WERI-Rb-1 (cell line): ENCODE measurements at regions not wholly inside any gene's neighbourhood (a gene's known extent, or its start where the extent isn't known, plus 50 kb on each side); places are given as distances from the start of the nearest gene placed in this dataset.
"Not testable (repeated sequence)": the region's sequence is repeated elsewhere in the genome, so short reads cannot be mapped to it uniquely, and the experiment has no call there.

Source experiments
- DNase-seq: peaks from one replicate; pipeline ENCODE4 v3.0.0-alpha.2; 2020
- H3K27ac ChIP-seq: fragments of 250-450 bp; sonication (Bioruptor Pico); 2 replicates; pipeline ENCODE4 v1.5.1; 2020; ENCODE audit warnings: mild to moderate bottlenecking, moderate library complexity
- H3K27me3 ChIP-seq: fragments of 250-450 bp; sonication (Bioruptor Pico); 2 replicates; pipeline ENCODE4 v1.5.1; 2021; ENCODE audit warnings: mild to moderate bottlenecking, low read depth, moderate library complexity; ENCODE audit not compliant: insufficient read depth, severe bottlenecking
- H3K36me3 ChIP-seq: fragments of 250-450 bp; sonication (Bioruptor Pico); 2 replicates; pipeline ENCODE4 v1.5.1; 2020; ENCODE audit warnings: mild to moderate bottlenecking, moderate library complexity
- H3K4me3 ChIP-seq: 2 replicates; pipeline ENCODE4 v1.5.1; 2011; ENCODE audit warnings: low read depth, mild to moderate bottlenecking, control low read depth, low read length
- H3K9me3 ChIP-seq: fragments of 250-450 bp; sonication (Bioruptor Pico); 2 replicates; pipeline ENCODE4 v1.5.1; 2021; ENCODE audit warnings: mild to moderate bottlenecking, moderate library complexity; ENCODE audit not compliant: severe bottlenecking
- CTCF ChIP-seq: IDR thresholded peaks from 2 replicates; pipeline ENCODE4 v1.5.1; 2011; ENCODE audit warnings: low read depth, mild to moderate bottlenecking, control low read depth, inconsistent platforms, low read length

GRCh38 chr2:188693771-188694170 lies 280.4 kb upstream of the COL3A1 start:
- Histone ChIP-seq H3K27me3 (no peaks in the 10 kb centered on the region), H3K36me3 (no peaks in the 10 kb centered on the region), H3K9me3 (no peaks in the 10 kb centered on the region), H3K27ac (no peak overlapping the region), H3K4me3 (no peak overlapping the region)
- TF ChIP-seq CTCF, result no peak
- DNase-seq, result no peak

GRCh38 chr2:188695953-188696352 lies 278.2 kb upstream of the COL3A1 start:
- Histone ChIP-seq H3K27ac (no peak overlapping the region), H3K4me3 (no peak overlapping the region), H3K9me3 (no peaks in the 10 kb centered on the region), H3K27me3 (no peaks in the 10 kb centered on the region), H3K36me3 (no peaks in the 10 kb centered on the region)
- DNase-seq, result no peak
- TF ChIP-seq CTCF, result no peak

GRCh38 chr2:188698151-188698550 lies 276.0 kb upstream of the COL3A1 start:
- not testable (repeated sequence) for H3K27me3 ChIP-seq, DNase-seq, H3K27ac ChIP-seq, H3K4me3 ChIP-seq, H3K36me3 ChIP-seq, H3K9me3 ChIP-seq

- Histone ChIP-seq H3K27ac (no peak overlapping the region), H3K9me3 (no peaks in the 10 kb centered on the region), H3K27me3 (no peaks in the 10 kb centered on the region), H3K36me3 (no peaks in the 10 kb centered on the region), H3K4me3 (no peak overlapping the region)
- DNase-seq, result no peak
- TF ChIP-seq CTCF, result no peak
Observed at GRCh38 chr2:188701836-188702235, 272.3 kb upstream of the COL3A1 start.

GRCh38 chr2:188705191-188705590 lies 269.0 kb upstream of the COL3A1 start:
- no peaks in the 10 kb centered on the region for H3K27me3 ChIP-seq
- no peak for TF ChIP-seq CTCF
- H3K4me3 ChIP-seq, result no peak overlapping the region
- no peak for DNase-seq
- H3K36me3 ChIP-seq, result no peaks in the 10 kb centered on the region
- no peaks in the 10 kb centered on the region for H3K9me3 ChIP-seq
- no peak overlapping the region for H3K27ac ChIP-seq

GRCh38 chr2:188713961-188714360 lies 260.2 kb upstream of the COL3A1 start:
- Histone ChIP-seq H3K36me3 (no peaks in the 10 kb centered on the region), H3K27me3 (no peaks in the 10 kb centered on the region), H3K4me3 (no peak overlapping the region), H3K9me3 (no peaks in the 10 kb centered on the region), H3K27ac (no peak overlapping the region)
- no peak for TF ChIP-seq CTCF
- no peak for DNase-seq
